ENCODE measurements at regions not wholly inside any gene's neighbourhood (a gene's known extent, or its start where the extent isn't known, plus 50 kb on each side); places are given as distances from the start of the nearest gene placed in this dataset.

GRCh38 chr12:118727196-118727978 is 254.0 kb upstream of the SRRM4 start:
- Mint-ChIP-seq H3K4me1 (no peaks in the 10 kb centered on the region), H3K27ac (no peak overlapping the region), H3K4me3 (no peak overlapping the region), H3K36me3 (no peaks in the 10 kb centered on the region; the same call in 1 of the 2 replicates), H3K9me3 (peaks cover 24% of the 10 kb centered on the region), H3K27me3 (ENCODE audit: low read depth) (no peaks in the 10 kb centered on the region)
- ChIA-PET CTCF (no interaction called here), POLR2A (no interaction called here)
- no peak for DNase-seq (ENCODE audit: low spot score)
- TF ChIP-seq, protein P1, sequence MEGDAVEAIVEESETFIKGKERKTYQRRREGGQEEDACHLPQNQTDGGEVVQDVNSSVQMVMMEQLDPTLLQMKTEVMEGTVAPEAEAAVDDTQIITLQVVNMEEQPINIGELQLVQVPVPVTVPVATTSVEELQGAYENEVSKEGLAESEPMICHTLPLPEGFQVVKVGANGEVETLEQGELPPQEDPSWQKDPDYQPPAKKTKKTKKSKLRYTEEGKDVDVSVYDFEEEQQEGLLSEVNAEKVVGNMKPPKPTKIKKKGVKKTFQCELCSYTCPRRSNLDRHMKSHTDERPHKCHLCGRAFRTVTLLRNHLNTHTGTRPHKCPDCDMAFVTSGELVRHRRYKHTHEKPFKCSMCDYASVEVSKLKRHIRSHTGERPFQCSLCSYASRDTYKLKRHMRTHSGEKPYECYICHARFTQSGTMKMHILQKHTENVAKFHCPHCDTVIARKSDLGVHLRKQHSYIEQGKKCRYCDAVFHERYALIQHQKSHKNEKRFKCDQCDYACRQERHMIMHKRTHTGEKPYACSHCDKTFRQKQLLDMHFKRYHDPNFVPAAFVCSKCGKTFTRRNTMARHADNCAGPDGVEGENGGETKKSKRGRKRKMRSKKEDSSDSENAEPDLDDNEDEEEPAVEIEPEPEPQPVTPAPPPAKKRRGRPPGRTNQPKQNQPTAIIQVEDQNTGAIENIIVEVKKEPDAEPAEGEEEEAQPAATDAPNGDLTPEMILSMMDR (IDR thresholded peaks at IDR 0.05) = no peak
- TF ChIP-seq, protein P2, sequence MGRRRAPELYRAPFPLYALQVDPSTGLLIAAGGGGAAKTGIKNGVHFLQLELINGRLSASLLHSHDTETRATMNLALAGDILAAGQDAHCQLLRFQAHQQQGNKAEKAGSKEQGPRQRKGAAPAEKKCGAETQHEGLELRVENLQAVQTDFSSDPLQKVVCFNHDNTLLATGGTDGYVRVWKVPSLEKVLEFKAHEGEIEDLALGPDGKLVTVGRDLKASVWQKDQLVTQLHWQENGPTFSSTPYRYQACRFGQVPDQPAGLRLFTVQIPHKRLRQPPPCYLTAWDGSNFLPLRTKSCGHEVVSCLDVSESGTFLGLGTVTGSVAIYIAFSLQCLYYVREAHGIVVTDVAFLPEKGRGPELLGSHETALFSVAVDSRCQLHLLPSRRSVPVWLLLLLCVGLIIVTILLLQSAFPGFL (CRISPR knock-in tag; IDR thresholded peaks at IDR 0.05; ENCODE audit: borderline replicate concordance) = no peak
- no peak for TF ChIP-seq IRF2 (CRISPR knock-in tag; IDR thresholded peaks at IDR 0.05; ENCODE audit: borderline replicate concordance, low read depth)
- no peak for TF ChIP-seq ZNF423 (CRISPR knock-in tag; IDR thresholded peaks at IDR 0.05)
- TF ChIP-seq, protein P3, sequence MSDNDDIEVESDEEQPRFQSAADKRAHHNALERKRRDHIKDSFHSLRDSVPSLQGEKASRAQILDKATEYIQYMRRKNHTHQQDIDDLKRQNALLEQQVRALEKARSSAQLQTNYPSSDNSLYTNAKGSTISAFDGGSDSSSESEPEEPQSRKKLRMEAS (CRISPR knock-in tag; IDR thresholded peaks at IDR 0.05) = no peak
- TF ChIP-seq, protein P4, sequence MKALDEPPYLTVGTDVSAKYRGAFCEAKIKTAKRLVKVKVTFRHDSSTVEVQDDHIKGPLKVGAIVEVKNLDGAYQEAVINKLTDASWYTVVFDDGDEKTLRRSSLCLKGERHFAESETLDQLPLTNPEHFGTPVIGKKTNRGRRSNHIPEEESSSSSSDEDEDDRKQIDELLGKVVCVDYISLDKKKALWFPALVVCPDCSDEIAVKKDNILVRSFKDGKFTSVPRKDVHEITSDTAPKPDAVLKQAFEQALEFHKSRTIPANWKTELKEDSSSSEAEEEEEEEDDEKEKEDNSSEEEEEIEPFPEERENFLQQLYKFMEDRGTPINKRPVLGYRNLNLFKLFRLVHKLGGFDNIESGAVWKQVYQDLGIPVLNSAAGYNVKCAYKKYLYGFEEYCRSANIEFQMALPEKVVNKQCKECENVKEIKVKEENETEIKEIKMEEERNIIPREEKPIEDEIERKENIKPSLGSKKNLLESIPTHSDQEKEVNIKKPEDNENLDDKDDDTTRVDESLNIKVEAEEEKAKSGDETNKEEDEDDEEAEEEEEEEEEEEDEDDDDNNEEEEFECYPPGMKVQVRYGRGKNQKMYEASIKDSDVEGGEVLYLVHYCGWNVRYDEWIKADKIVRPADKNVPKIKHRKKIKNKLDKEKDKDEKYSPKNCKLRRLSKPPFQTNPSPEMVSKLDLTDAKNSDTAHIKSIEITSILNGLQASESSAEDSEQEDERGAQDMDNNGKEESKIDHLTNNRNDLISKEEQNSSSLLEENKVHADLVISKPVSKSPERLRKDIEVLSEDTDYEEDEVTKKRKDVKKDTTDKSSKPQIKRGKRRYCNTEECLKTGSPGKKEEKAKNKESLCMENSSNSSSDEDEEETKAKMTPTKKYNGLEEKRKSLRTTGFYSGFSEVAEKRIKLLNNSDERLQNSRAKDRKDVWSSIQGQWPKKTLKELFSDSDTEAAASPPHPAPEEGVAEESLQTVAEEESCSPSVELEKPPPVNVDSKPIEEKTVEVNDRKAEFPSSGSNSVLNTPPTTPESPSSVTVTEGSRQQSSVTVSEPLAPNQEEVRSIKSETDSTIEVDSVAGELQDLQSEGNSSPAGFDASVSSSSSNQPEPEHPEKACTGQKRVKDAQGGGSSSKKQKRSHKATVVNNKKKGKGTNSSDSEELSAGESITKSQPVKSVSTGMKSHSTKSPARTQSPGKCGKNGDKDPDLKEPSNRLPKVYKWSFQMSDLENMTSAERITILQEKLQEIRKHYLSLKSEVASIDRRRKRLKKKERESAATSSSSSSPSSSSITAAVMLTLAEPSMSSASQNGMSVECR (CRISPR knock-in tag; IDR thresholded peaks at IDR 0.05; ENCODE audit: borderline replicate concordance) = no peak
- TF ChIP-seq FOXP1 (CRISPR knock-in tag; IDR thresholded peaks at IDR 0.05; ENCODE audit: borderline replicate concordance) = no peak
- TF ChIP-seq KAT7 (CRISPR knock-in tag; IDR thresholded peaks at IDR 0.05; ENCODE audit: borderline replicate concordance) = no peak
- TF ChIP-seq GABPB1 (CRISPR knock-in tag; IDR thresholded peaks at IDR 0.05) = no peak
- TF ChIP-seq STAT6 (CRISPR knock-in tag; conservative IDR thresholded peaks at IDR 0.05; ENCODE audit: low read depth) = no peak
- TF ChIP-seq, protein P5, sequence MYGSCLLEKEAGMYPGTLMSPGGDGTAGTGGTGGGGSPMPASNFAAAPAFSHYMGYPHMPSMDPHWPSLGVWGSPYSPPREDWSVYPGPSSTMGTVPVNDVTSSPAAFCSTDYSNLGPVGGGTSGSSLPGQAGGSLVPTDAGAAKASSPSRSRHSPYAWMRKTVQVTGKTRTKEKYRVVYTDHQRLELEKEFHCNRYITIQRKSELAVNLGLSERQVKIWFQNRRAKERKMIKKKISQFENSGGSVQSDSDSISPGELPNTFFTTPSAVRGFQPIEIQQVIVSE (CRISPR knock-in tag; IDR thresholded peaks at IDR 0.05; ENCODE audit: borderline replicate concordance) = no peak
- TF ChIP-seq NR3C1 (CRISPR knock-in tag; conservative IDR thresholded peaks at IDR 0.05; ENCODE audit: low read depth) = no peak
- no peak for TF ChIP-seq GTF2I (CRISPR knock-in tag; conservative IDR thresholded peaks at IDR 0.05)
- TF ChIP-seq, protein P6, sequence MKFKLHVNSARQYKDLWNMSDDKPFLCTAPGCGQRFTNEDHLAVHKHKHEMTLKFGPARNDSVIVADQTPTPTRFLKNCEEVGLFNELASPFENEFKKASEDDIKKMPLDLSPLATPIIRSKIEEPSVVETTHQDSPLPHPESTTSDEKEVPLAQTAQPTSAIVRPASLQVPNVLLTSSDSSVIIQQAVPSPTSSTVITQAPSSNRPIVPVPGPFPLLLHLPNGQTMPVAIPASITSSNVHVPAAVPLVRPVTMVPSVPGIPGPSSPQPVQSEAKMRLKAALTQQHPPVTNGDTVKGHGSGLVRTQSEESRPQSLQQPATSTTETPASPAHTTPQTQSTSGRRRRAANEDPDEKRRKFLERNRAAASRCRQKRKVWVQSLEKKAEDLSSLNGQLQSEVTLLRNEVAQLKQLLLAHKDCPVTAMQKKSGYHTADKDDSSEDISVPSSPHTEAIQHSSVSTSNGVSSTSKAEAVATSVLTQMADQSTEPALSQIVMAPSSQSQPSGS (CRISPR knock-in tag; IDR thresholded peaks at IDR 0.05; ENCODE audit: borderline replicate concordance, low read depth) = no peak
- TF ChIP-seq, protein P7, sequence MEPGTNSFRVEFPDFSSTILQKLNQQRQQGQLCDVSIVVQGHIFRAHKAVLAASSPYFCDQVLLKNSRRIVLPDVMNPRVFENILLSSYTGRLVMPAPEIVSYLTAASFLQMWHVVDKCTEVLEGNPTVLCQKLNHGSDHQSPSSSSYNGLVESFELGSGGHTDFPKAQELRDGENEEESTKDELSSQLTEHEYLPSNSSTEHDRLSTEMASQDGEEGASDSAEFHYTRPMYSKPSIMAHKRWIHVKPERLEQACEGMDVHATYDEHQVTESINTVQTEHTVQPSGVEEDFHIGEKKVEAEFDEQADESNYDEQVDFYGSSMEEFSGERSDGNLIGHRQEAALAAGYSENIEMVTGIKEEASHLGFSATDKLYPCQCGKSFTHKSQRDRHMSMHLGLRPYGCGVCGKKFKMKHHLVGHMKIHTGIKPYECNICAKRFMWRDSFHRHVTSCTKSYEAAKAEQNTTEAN (CRISPR knock-in tag; IDR thresholded peaks at IDR 0.05) = no peak
- no peak for TF ChIP-seq ZNF219 (CRISPR knock-in tag; IDR thresholded peaks at IDR 0.05; ENCODE audit: borderline replicate concordance)
- TF ChIP-seq, protein P8, sequence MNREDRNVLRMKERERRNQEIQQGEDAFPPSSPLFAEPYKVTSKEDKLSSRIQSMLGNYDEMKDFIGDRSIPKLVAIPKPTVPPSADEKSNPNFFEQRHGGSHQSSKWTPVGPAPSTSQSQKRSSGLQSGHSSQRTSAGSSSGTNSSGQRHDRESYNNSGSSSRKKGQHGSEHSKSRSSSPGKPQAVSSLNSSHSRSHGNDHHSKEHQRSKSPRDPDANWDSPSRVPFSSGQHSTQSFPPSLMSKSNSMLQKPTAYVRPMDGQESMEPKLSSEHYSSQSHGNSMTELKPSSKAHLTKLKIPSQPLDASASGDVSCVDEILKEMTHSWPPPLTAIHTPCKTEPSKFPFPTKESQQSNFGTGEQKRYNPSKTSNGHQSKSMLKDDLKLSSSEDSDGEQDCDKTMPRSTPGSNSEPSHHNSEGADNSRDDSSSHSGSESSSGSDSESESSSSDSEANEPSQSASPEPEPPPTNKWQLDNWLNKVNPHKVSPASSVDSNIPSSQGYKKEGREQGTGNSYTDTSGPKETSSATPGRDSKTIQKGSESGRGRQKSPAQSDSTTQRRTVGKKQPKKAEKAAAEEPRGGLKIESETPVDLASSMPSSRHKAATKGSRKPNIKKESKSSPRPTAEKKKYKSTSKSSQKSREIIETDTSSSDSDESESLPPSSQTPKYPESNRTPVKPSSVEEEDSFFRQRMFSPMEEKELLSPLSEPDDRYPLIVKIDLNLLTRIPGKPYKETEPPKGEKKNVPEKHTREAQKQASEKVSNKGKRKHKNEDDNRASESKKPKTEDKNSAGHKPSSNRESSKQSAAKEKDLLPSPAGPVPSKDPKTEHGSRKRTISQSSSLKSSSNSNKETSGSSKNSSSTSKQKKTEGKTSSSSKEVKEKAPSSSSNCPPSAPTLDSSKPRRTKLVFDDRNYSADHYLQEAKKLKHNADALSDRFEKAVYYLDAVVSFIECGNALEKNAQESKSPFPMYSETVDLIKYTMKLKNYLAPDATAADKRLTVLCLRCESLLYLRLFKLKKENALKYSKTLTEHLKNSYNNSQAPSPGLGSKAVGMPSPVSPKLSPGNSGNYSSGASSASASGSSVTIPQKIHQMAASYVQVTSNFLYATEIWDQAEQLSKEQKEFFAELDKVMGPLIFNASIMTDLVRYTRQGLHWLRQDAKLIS (CRISPR knock-in tag; IDR thresholded peaks at IDR 0.05; ENCODE audit: borderline replicate concordance) = no peak
- no peak for TF ChIP-seq NR1H2 (CRISPR knock-in tag; IDR thresholded peaks at IDR 0.05)
- no peak for ATAC-seq
